Fibroblast of mammary gland (primary cell): ENCODE measurements at regions not wholly inside any gene's neighbourhood (a gene's known extent, or its start where the extent isn't known, plus 50 kb on each side); places are given as distances from the start of the nearest gene placed in this dataset.
A peak's percentile ranks its signal among the peaks of the same experiment; 100 is the strongest.

Experiments used
- DNase-seq: peaks from one replicate; pipeline ENCODE4 v3.0.0-alpha.2; 2010; ENCODE audit warnings: low read depth
- H3K4me3 ChIP-seq: 2 replicates; pipeline ENCODE4 v1.5.1; 2011; ENCODE audit warnings: low read depth, mild to moderate bottlenecking, low read length, moderate library complexity; ENCODE audit not compliant: control insufficient read depth
- CTCF ChIP-seq: conservative IDR thresholded peaks from 2 replicates; pipeline ENCODE4 v1.5.1; 2011; ENCODE audit warnings: low read depth, low read length, inconsistent platforms; ENCODE audit not compliant: control insufficient read depth, insufficient read depth

GRCh38 chr10:57786850-57787750 lies 480.6 kb downstream of the IPMK start:
- DNase-seq, result no peak
- TF ChIP-seq CTCF, result no peak
- no peak overlapping the region for H3K4me3 ChIP-seq

- no peak for DNase-seq
- TF ChIP-seq CTCF, result no peak
- no peak overlapping the region for H3K4me3 ChIP-seq
Observed at GRCh38 chr10:57786331-57786730, 481.4 kb downstream of the IPMK start.

DNA sequence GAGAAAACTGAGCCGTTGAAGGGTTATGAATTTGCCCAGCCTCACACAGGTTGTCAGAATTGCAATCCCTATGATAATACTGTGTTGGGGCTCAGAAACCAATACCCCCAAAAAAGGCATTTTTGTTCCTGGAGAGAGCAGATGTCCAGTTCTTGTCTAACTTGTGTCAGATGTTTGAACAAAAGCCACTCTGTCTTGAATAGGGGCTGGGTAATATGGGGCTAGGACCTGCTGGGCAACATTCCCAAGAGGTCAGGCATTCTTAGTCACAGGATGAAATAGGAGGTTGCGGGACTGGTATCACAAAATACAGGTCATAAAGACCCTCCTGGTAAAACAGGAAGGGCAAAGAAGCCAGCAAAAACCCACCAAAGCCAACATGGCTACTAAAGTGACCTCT lies 482.1 kb downstream of the IPMK start:
- no peak overlapping the region for H3K4me3 ChIP-seq
- DNase-seq, result no peak
- no peak for TF ChIP-seq CTCF

DNA sequence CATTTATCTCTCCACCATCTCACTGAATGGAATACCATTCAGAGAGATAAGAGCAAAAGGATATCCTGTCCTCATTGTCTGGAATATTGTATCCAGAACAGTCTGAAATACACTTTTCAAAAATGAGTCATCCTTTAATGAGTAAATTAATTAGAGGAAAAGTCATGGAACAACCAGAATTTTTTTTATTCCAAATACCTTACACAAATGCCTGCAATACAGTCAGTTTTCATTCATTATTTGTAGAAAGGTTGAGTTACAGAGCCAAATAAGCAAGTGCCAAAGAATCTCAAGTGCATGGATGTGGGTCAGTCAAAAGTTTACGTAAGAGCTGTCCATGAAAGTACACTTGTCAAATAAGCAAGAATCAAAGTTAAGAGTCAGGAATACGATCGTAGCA lies 482.6 kb downstream of the IPMK start:
- DNase-seq, result no peak
- no peak for TF ChIP-seq CTCF
- no peak overlapping the region for H3K4me3 ChIP-seq

DNA sequence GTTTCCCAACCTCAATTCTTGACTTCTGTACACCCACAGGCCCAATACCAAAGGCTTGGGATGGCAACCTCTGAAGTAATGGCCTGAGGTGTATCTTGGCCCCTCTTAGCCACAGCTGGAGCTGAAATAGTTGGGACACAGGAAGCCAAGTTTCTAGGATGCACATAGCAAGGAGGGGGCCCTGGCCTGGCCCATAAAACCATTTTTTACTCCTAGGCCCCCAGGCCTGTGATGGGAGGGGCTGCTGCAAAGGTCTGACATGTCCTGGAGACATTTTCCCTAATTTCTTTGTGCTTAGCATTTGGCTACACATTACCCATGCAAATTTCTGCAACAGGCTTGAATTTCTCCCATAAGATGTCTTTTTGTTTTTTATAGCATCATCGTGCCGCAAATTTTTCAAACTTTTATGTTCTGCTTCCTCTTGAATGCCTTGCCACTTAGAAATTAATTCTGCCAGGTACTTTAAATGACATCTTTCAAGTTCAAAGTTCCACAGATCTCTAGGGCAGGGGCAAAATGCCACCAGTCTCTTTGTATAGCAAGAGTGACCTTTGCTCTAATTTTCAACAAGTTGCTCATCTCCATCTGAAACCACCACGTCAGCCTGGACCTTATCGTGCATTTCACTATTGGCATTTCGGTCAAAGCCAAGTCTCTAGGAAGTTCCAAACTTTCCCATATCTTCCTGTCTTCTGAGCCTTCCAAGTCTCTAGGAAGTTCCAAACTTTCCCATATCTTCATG lies 490.8 kb downstream of the IPMK start:
- TF ChIP-seq CTCF, result no peak
- no peak for DNase-seq
- no peak overlapping the region for H3K4me3 ChIP-seq

DNA sequence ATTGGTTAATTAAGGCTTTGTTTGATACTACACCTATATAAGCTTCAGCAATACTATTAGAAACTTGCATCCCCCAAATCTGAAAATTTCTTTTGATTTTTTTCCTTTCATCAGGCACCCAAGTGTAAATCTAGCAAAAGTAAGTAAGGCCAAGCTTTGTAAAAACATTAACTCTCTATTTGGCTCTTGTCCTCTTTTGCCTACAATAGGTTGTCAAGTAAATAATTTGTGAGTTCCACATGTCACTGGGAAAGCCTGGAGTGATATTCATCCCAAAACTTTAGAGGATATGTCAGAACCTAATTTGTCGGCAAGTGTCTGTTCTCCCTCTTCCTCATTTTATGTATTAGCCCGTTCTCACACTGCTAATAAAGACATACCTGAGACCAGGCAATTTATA lies 492.4 kb downstream of the IPMK start:
- no peak for TF ChIP-seq CTCF
- DNase-seq, result no peak
- H3K4me3 ChIP-seq, result no peak overlapping the region

- DNase-seq, result peak; percentile 1
- H3K4me3 ChIP-seq, result no peak overlapping the region
- no peak for TF ChIP-seq CTCF
Observed at GRCh38 chr10:57769298-57769697, 498.4 kb downstream of the IPMK start.
